ENCODE measurements at regions not wholly inside any gene's neighbourhood (a gene's known extent, or its start where the extent isn't known, plus 50 kb on each side); places are given as distances from the start of the nearest gene placed in this dataset.

GRCh38 chr17:54745239-54745638, 155.4 kb upstream of the TOM1L1 start:
- in situ Hi-C loops (cut with MboI) = no loop called here
- ATAC-seq (no peak), FAIRE-seq (no peak), DNase-seq (ENCODE audit: low read depth, low spot score) (no peak)
- ChIA-PET SMC1A (ENCODE audit: uncharacterized antibody, unreplicated experiment) (no interaction called here), RAD21 (ENCODE audit: unreplicated experiment) (no interaction called here), POLR2A (no interaction called here), CTCF (no interaction called here)
- Histone ChIP-seq H3K4me2 (ENCODE audit: control insufficient read depth, insufficient read depth) (no peak overlapping the region), H4K20me1 (ENCODE audit: control insufficient read depth, insufficient read depth) (no peaks in the 10 kb centered on the region), H3K9ac (ENCODE audit: control insufficient read depth, insufficient read depth, low read length) (no peak overlapping the region), H3K36me3 (ENCODE audit: control insufficient read depth in 2 of 2, insufficient read depth in 2 of 2, low read length in 1 of 2) (no peaks in the 10 kb centered on the region), H3K27me3 (replicated peaks in 1 of 2; ENCODE audit: control insufficient read depth in 2 of 2, insufficient read depth in 2 of 2, low read length in 1 of 2) (no peaks in the 10 kb centered on the region), H2AFZ (ENCODE audit: control insufficient read depth, low read depth, low read length) (no peak overlapping the region), H3K4me1 (ENCODE audit: control insufficient read depth, insufficient read depth, low read length) (no peaks in the 10 kb centered on the region), H3K27ac (ENCODE audit: control insufficient read depth, insufficient read depth) (no peak overlapping the region), H3K4me3 (no peak overlapping the region), H3K79me2 (ENCODE audit: control insufficient read depth, insufficient read depth, low read length) (no peaks in the 10 kb centered on the region), H3K9me3 (replicated peaks; ENCODE audit: control insufficient read depth, insufficient read depth, low read length) (no peaks in the 10 kb centered on the region)
- intact Hi-C loops (cut with micrococcal nuclease; ENCODE audit: unreplicated experiment) = no loop called here
- no TSS peak for BruUV-seq (replicated peaks)
- TF ChIP-seq USF2 (IDR thresholded peaks at IDR 0.05; ENCODE audit: borderline replicate concordance, low read depth, low read length) (no peak), SMAD1 (IDR thresholded peaks at IDR 0.05; ENCODE audit: low read depth, partially characterized antibody) (no peak)

- CTCF ChIA-PET = no interaction called here
- DNase-seq (ENCODE audit: low read depth, low spot score) = no peak
- no peaks in the 10 kb centered on the region for H3K9me3 ChIP-seq (replicated peaks; ENCODE audit: control insufficient read depth, insufficient read depth, low read length)
- no TSS peak for BruUV-seq (replicated peaks)
- H3K4me1 ChIP-seq (ENCODE audit: control insufficient read depth, insufficient read depth, low read length) = no peaks in the 10 kb centered on the region
- RAD21 ChIA-PET (ENCODE audit: unreplicated experiment) = no interaction called here
- POLR2A ChIA-PET = no interaction called here
- in situ Hi-C loops (cut with MboI) = no loop called here
- H2AFZ ChIP-seq (ENCODE audit: control insufficient read depth, low read depth, low read length) = no peak overlapping the region
- 0% methylated on average over 5 of the region's 5 CpGs for WGBS (ENCODE audit: insufficient coverage, insufficient replicate concordance, low lambda C conversion rate, missing lambda C conversion rate)
- no peak overlapping the region for H3K27ac ChIP-seq (ENCODE audit: control insufficient read depth, insufficient read depth)
- no peak overlapping the region for H3K9ac ChIP-seq (ENCODE audit: control insufficient read depth, insufficient read depth, low read length)
- H4K20me1 ChIP-seq (ENCODE audit: control insufficient read depth, insufficient read depth) = no peaks in the 10 kb centered on the region
- H3K27me3 ChIP-seq (replicated peaks in 1 of 2; ENCODE audit: control insufficient read depth in 2 of 2, insufficient read depth in 2 of 2, low read length in 1 of 2) = no peaks in the 10 kb centered on the region
- H3K79me2 ChIP-seq (ENCODE audit: control insufficient read depth, insufficient read depth, low read length) = no peaks in the 10 kb centered on the region
- SMC1A ChIA-PET (ENCODE audit: uncharacterized antibody, unreplicated experiment) = no interaction called here
- intact Hi-C loops (cut with micrococcal nuclease; ENCODE audit: unreplicated experiment) = no loop called here
- ATAC-seq = no peak
- no peak overlapping the region for H3K4me3 ChIP-seq
- no peak for FAIRE-seq
- no peak overlapping the region for H3K4me2 ChIP-seq (ENCODE audit: control insufficient read depth, insufficient read depth)
- no peaks in the 10 kb centered on the region for H3K36me3 ChIP-seq (ENCODE audit: control insufficient read depth in 2 of 2, insufficient read depth in 2 of 2, low read length in 1 of 2)
- no peak for TF ChIP-seq USF1 (IDR thresholded peaks at IDR 0.05; ENCODE audit: borderline replicate concordance, extremely low read length, insufficient read depth, low read depth, low read length)
- no peak for TF ChIP-seq NFXL1 (IDR thresholded peaks at IDR 0.05; ENCODE audit: borderline replicate concordance)
- TF ChIP-seq HDAC6 (IDR thresholded peaks at IDR 0.05; ENCODE audit: unreplicated experiment) = no peak
- no peak for TF ChIP-seq STAT1 (conservative IDR thresholded peaks at IDR 0.05)
- TF ChIP-seq BMI1 (IDR thresholded peaks at IDR 0.05; ENCODE audit: borderline replicate concordance) = no peak
- TF ChIP-seq ZBED1 (IDR thresholded peaks at IDR 0.05; ENCODE audit: borderline replicate concordance) = no peak
- no peak for TF ChIP-seq BCL11A (IDR thresholded peaks at IDR 0.05; ENCODE audit: low read depth, low read length)
- no peak for TF ChIP-seq KAT2A (conservative IDR thresholded peaks at IDR 0.05; ENCODE audit: control insufficient read depth, low read depth, low read length)
- no peak for TF ChIP-seq CHD1 (IDR thresholded peaks at IDR 0.05; ENCODE audit: low read depth, low read length)
- no peak for TF ChIP-seq ZSCAN29 (IDR thresholded peaks at IDR 0.05)
- no peak for TF ChIP-seq POLR2AphosphoS5 (IDR thresholded peaks at IDR 0.05; ENCODE audit: low read length)
- no peak for TF ChIP-seq LARP7 (IDR thresholded peaks at IDR 0.05)
- TF ChIP-seq BHLHE40 (IDR thresholded peaks at IDR 0.05; ENCODE audit: borderline replicate concordance in 1 of 2, low read depth in 2 of 2, low read length in 1 of 2) = no peak
- no peak for TF ChIP-seq CBX3 (IDR thresholded peaks at IDR 0.05; ENCODE audit: borderline replicate concordance, low read depth)
- TF ChIP-seq EP300 (IDR thresholded peaks at IDR 0.05; ENCODE audit: borderline replicate concordance in 1 of 2, control insufficient read depth in 1 of 2, low read depth in 2 of 2, low read length in 2 of 2) = no peak
Measured at GRCh38 chr17:54745862-54746261, 154.8 kb upstream of the TOM1L1 start.

All from GM12878 (cell line).